ENCODE measurements at regions not wholly inside any gene's neighbourhood (a gene's known extent, or its start where the extent isn't known, plus 50 kb on each side); places are given as distances from the start of the nearest gene placed in this dataset.

- no peak for TF ChIP-seq GABPA (IDR thresholded peaks at IDR 0.05; ENCODE audit: low read depth)
- no peak for TF ChIP-seq POLR2AphosphoS5 (IDR thresholded peaks at IDR 0.05; ENCODE audit: low read depth)
- TF ChIP-seq CTCF (IDR thresholded peaks at IDR 0.05; ENCODE audit: insufficient read depth, low read length), result no peak
These were observed 148.8 kb upstream of the SLITRK1 start for GRCh38 chr13:84031120-84031519.
